ENCODE measurements at regions not wholly inside any gene's neighbourhood (a gene's known extent, or its start where the extent isn't known, plus 50 kb on each side); places are given as distances from the start of the nearest gene placed in this dataset.
"Not testable (repeated sequence)": the region's sequence is repeated elsewhere in the genome, so short reads cannot be mapped to it uniquely, and the experiment has no call there.

DNA sequence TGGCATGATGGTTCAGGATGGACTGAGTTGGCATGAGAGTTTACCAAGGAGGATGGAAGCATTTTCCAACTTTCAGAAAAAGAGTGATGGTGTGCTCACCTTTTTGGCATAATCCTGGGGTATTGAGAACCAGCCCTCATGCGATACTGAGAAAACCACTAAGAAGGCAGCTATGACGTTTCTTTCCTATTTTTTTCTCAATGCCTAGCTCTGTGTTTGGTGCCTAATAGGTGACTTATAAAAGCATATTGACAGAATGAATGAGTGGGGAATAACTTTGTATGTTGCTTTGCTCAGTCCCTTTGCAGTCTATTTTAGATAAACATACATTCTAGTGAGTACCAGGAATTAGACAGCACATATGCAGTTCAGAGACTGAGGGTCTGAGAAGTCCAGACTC is 816.3 kb downstream of the DHX35 start:
- no peak for DNase-seq (ENCODE audit: low read depth, low spot score)

DNA sequence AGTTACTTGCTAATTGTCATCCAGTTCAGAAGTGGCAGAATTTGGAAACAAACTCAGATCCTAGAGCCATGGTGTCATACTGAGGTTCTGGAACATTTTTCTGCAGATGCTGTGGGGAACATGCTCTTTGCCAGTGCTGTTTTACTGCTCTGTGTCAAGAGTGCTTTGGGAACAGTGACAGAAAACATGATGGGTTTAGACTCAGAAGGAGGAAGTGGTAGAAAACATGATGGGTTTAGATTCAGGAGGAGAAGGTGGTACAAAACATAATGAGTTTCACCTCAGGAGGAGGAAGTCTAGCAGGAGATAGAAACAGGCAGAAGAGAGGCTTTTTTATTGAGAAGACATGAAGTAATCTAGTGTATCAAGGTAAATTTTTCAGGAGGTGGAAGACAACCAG is 815.5 kb downstream of the DHX35 start:
- no peak for DNase-seq (ENCODE audit: low read depth, low spot score)

DNA sequence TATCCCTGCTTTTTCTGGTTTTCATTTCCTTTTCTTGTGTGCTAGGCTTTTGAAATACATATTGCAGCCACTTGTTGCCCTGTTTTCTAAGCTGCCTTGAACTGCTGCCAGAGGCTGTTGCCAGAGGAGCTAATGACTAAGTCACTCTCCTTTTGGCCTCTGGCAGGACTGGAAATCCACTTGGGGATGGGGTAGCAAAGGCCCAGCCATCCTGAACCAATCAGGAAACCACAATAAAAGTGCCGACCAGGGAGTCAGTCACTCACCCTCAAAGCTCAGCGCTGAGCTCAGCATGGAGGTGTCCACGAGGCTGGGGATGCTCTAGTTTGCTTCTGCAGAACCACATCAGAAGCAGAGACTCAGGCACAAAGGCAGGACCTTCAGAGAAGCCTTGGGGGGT is 813.0 kb downstream of the DHX35 start:
- peak; percentile 50 for DNase-seq (ENCODE audit: low read depth, low spot score)

DNA sequence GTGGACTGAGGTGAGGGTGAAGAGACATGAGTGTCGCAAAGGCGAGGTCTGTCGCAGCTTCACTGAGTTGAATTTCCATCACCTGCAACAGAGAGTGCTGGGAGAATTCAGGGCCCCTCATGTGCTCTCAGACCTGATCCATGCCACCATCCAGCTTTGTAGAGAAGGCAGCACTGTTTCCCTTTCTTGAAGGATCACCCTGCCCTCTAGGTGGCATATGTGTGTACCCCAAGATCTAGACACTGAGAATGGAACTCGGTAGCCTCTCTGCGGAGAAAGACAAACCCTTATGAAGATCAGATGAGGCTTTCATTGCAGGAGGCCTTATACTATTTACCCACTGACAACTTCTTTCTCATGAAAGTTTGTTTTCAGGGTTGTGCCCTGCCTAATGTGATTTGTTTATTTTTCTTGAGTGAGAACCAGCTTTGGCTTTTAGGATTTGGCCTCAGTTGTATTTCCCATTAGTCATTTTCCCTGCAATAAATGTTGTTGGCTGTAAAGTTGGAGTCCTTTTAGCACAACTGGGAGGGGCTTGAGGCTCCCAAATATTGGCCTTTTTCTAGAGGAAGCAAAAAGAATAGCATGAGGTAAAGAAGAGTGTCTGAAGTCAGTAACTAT is 811.3 kb downstream of the DHX35 start:
- no peak for DNase-seq (ENCODE audit: low read depth, low spot score)

DNA sequence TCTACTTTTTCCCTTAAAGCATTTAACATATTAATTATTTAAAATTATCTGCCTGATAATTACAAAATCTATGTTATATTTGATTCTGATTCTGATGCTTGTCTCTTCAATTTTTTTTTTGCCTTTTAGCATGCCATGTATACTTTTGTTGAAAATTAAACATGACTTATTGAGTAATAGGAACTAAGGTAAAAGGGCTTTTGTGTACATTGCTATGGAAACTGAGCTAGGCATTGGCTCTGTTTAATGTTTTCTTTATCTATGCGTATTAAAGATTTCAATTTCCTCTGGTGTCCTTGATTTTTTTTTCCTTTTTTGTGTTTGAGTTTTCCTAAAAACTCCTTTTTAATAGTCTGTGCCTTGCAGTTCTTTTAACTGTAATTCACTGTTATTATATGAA is 805.2 kb downstream of the DHX35 start:
- no peak for DNase-seq (ENCODE audit: low read depth, low spot score)

DNA sequence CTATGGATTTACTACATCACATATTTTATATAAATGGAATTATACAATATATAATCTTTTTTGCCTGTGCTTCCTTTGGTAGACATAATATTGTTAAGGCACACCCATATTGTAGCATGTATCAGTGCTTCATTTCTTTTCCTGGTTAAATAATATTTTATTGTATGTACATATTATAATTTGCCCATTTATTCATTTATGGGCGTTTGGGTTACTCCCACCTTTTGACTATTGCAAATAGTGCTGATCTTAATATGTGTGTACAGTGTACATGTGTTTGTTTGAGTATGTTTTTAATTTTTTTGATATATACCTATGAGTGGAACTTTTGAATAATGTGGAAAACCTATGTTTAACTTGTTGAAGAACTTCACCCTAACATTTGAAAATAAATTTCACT is 804.2 kb downstream of the DHX35 start:
- DNase-seq (ENCODE audit: low read depth, low spot score) = no peak

DNA sequence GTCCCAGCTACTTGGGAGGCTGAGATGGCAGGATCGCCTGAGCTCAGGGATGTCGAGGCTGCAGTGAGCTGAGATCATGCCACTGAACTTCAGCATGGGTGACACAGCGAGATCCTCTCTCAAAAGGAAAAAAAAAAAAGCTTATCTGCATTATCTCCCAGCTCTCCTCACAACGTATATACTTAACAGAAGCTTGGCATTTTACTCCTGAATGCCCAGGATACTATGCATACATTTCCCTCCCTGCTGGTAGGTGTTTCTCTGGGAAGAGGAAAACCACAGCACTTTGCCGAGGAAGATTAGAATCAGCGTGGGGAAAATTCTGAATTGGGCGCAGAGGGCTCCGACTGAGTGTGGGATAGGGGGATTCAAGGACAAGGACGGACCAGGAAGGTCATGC is 800.6 kb downstream of the DHX35 start:
- no peak for DNase-seq (ENCODE audit: low read depth, low spot score)

DNA sequence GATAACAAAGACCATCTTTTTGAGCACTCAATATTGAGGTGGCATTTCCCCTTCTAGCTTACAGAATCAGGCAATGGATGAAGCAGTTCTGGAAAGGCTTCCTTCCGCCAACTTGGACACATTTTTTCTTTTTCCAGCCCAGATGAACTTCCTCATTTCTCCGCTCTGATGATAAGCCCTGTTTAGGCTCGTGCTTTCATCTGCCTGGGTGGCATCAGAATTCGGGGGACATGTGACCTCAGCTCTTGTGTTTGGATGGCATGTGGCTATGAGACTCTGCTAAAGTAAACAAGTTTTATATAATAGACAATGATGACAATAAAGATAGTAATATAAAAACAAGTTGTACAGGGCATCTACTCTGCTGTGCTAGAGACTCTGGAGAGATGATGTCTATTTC is 796.7 kb downstream of the DHX35 start:
- no peak for DNase-seq (ENCODE audit: low read depth, low spot score)

DNA sequence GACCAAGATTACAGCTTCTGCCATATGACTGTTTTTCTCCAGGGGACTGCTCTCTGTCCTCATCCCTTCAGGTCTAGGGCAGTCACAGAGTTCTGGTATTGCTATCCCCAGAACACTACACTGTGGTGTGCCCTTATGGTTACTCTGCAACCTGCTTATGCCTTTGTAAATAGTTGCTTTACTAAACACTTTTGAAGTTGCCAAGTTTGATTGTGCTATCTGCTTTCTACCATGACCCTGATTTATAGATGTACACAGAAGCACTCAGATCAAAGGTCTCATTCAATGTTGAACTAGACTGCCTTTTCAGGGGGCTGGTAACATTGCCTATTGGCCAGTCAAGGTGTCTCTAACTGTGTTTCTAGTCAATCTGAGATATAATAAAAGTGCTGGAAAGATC is 794.7 kb downstream of the DHX35 start:
- no peak for DNase-seq (ENCODE audit: low read depth, low spot score)

DNA sequence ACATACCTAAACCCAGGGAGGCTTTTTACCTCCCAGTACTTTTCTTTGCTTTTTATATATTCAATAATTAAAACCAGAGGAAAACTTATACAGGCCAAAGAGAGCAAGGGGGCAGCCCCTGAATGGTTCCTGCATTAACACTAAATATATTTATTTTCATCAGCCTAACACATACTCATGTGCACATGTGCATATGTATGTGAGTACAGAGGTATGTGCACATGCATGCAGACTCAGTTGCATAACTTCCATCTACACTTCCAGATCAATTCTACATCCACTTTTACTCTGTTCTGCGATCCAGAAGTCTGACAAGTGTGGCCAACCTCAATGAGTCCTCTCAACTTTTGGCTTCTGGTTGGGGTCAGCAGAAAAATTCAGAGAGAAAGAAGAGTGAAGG is 794.2 kb downstream of the DHX35 start:
- no peak for DNase-seq (ENCODE audit: low read depth, low spot score)

DNA sequence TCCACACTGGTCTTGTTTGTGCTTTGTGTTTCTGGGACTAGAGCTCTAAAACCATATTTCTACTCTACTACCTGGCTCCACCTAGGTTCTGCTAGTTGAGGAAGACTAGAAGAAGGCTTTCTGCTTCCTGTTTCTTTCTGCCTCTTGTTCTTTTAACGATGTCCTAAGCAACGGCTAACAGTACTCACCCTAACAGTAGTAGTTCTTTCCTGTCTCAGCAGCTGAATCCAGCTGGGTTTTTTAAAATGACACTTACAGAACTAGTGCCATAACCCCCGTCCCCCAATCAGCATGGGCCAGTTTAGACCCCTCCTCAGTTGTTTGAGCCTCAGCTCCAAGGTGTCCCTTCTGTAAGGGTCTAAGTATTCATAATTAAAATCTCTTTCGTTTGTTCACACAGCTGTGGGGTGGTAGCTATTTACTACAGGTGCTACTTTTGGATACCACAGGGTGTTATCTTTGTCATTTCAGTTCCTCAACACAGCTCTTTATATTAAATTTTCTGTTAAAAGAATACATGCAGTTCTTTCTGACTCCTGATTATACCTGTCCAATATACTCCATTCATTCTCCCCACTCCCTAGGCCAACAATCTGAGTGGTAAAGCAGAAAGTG is 790.2 kb downstream of the DHX35 start:
- DNase-seq (ENCODE audit: low read depth, low spot score) = no peak

DNA sequence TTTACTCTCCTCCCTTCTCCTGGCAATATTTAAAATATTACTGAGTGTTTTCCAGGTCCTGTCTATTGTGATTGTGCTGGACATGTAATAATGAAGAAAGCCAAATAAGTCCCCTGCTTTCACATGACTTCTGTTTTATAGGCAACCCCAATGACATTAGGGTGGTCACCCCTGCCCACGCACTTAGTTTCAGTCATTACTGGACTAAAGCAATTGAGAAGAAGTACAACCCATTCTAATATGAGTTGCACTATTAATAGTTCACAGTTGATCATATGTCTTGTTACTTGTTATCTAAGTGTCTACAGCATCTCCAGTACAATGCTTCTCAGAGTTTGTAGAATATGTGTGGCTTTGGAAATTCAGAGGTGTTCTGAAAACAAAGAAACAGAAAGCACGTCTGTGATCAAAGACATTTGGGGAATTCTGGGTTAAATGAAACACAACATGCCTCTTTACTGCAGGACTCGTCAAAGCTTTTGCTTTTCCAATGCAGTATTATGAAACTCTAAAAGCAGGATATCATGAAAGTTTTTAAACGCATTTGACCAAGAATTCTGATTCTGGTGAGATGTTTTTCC is 789.5 kb downstream of the DHX35 start:
- no peak for DNase-seq (ENCODE audit: low read depth, low spot score)

DNA sequence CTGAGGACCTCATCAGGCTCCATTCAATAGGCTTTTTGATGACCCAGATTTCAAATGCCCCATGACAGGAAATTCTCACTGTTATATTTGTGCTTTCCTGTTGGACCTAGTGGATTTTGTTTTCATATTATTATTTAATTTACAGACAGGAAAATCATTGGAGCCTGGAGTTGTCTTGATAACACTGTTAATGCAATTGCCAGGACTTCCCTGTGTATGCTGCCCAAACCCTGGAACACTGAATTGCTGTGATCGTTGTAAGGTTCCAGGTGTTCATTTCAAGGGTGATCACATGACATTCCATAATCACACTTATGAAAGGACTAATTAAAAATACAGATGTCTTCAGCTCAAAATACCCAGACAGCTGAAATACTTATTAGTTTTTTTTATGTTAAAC is 783.2 kb downstream of the DHX35 start:
- no peak for DNase-seq (ENCODE audit: low read depth, low spot score)

DNA sequence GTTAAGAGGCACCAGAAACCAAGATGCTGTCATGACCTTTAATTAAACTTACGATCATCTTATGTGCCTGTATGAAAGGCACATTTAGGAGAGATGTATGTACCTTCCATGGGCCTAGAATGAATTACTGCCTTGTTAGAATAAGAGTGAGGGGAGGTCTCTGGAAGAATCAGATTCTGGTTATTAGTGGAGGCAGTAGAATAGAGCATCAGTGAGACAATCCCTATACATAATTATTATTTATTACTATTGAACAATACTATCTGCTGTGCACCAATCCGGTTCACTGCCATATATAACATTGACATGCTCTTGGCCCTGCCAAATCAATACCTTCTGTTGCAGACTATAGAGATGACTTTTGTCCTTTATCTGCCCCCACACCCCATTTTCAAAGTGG is 776.5 kb downstream of the DHX35 start:
- DNase-seq (ENCODE audit: low read depth, low spot score) = no peak

DNA sequence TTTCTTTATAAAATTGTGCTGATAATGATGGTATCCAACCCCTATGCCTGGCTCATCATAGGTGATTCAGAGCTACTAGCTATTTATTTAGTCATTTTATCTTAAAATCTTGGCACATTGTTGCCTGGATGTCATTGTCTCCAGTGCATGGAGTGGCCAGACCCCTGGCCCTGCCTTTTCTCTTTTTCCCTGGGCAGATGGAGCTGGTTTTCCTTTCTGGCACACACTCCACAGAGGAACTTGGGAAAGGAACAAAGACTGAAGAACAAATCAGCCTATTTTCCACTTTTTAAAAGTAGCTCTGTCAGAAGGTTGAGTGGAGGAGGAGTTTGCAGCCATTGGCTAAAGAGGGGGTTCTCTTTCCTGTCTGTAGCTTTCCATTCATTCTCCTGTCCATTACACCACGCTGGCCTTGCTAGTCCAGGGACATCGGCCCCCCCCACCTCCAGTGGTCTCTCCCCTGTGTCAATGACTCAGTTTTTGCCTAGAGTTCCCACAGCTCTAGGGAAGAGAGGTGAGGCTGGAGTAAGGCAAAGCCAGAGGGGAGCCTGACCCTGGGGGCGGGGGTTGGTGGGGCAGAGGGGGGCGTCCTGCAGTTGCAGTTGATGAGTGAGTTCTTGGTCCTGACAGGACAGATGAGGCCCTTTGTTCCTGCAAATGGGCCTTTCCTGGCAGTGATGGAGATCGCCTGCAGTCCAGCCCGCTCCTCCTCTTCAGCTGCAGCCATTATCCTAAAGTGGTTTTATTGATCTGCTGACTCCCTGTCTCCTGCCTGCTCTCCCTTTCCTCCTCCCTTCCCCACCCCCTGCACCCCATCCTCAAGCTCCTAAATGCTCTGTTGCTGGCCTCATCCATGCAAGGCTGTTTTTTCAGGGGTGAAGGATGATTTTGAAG is 774.5 kb downstream of the DHX35 start:
- DNase-seq (ENCODE audit: low read depth, low spot score) = no peak

DNA sequence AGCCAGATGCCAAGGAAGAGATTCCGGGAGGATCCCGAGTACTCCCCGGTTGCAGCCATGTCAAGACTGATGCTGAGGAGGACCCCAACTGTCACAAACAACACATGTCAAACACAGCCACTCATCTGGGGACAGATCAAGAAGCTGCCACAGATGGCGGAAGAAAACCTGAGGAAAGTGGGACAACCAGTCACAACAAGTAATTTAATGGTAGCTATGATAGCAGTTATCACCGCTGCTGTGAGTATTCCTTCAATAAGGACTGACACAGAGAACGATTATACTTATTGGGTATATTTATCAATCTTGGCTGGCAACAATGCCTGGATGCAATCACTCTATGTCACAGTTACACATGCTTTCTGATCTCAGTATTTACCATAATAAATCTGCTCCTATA is 763.4 kb downstream of the DHX35 start:
- DNase-seq (ENCODE audit: low read depth, low spot score) = not testable (repeated sequence)

DNA sequence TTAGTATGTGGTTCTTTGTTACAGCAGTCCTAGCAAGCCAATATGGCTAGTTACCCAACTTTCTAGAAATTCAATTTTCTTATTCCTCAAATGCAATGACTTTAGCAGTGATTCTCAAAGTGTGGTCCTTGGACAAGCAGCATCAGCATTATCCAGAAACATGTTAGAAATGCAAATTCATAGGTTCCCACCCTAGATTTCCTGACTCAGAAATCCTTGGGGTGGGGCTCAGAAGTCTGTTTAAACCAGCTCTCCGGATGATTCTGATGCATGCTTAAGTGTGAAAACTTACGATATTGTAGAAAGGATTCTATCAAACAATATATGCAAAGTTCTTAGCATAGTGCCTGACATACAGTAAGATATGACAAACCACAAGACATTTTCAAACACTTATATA is 757.1 kb downstream of the DHX35 start:
- no peak for DNase-seq (ENCODE audit: low read depth, low spot score)

DNA sequence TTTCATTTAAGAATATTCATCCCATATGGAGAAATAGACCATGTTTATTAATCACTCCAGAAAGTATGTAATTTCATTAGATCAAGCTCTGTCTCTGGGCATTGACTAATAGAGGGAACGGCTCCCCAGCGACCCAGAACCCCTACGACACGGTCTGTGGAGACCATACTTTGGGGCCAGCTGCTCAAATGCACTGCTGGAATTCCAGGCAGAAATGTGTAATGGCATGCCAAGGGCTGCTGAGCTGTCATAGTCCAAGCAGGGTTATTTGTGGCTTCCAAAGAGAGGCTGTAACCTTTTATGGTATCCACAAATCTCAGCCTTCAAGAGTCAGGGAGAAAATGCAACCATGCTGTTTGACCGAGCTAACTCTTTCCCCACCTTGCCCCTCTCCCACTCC is 755.8 kb downstream of the DHX35 start:
- DNase-seq (ENCODE audit: low read depth, low spot score) = no peak

DNA sequence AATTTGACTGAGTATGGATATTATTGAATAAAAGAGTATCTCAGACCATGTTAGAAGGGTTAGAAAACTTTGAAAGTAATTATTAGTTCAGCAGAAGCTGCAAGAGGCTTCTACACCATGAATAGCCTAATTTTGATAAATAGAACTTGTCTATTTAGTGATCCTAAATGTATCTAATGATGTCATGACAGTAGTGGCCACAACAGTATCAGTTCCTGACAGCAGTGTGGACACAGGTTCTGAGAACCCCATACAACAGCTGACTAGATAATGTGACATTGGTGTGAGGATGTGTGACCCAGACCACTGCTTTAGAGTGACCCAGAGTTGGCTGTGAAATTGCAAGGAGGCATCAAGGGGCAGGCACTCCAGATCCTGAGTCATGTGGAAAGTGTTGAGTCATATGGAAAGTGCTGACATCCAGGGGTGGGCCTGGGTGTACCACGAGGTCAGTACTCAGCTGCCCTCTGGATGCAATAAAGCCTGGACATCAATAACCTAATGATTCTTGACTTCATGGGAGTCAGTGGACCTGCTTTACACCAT is 754.7 kb downstream of the DHX35 start:
- no peak for DNase-seq (ENCODE audit: low read depth, low spot score)

DNA sequence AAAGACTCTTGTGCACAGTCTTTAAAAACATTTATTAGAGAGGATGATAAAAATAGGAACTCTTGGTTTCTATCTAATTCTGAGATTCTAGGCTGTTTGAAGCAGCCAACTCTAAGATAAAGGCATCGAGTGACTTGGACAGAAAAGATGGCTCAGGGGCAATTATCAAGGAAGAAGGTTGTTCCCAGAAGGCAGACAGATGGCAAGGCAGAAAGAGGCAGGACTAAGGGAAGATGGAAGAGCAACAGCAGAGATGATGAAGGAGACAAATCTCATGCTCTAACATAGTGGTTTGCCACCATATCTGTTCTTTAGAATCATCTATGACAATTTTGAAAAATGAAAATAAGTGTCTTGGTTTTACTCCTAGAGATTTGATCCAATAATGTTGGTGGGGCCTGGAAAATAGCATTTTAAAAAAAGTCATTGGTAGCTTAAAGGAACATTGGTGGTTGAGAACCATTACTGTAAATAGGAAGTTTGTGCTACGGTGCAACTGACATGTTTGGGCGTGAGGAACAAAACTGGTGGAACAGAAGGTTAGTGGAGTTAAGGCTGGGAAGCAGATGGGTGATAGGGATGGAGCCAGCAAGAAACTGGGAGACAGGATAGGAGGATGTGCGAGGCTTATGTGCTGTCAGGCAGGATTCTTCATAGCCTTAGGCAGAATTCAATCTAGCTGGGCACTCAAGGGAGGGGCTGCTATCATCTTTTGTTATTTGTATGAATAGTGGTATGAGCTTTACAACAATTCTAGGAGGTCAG is 751.1 kb downstream of the DHX35 start:
- DNase-seq (ENCODE audit: low read depth, low spot score) = no peak

DNA sequence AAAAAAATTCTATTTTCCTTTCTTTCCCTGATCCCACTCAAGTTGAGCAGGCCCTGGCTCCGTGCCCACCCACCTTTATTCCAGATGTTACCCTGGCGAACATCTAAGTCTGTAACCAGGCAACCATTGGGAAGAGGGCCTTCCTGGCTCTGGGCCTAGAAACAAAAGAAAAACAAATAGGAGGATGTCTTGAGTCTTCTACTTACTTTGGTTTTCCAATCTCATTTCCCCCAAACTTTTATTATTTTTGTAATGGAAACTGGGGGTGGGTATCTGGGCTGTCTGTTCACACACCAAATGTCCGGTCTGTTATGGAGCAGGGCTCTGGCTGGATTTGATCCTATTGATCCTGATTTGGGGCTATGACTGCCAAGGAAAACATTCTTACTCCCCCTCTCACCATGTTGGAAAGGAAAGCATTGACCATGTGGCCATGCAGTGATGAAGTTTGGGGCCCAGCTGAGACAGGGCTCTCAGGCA is 744.1 kb downstream of the DHX35 start:
- DNase-seq (ENCODE audit: low read depth, low spot score) = no peak
